Left renal cortex interstitium (tissue), 4 donors: ENCODE measurements at regions not wholly inside any gene's neighbourhood (a gene's known extent, or its start where the extent isn't known, plus 50 kb on each side); places are given as distances from the start of the nearest gene placed in this dataset.

Experiments used
- DNase-seq, 4 donors: peaks; one replicate each; pipeline ENCODE4 v3.0.0-alpha.2; 2013; ENCODE audit warnings: low read depth in 4 of 4, low spot score in 2 of 4, missing footprints in 1 of 4

DNA sequence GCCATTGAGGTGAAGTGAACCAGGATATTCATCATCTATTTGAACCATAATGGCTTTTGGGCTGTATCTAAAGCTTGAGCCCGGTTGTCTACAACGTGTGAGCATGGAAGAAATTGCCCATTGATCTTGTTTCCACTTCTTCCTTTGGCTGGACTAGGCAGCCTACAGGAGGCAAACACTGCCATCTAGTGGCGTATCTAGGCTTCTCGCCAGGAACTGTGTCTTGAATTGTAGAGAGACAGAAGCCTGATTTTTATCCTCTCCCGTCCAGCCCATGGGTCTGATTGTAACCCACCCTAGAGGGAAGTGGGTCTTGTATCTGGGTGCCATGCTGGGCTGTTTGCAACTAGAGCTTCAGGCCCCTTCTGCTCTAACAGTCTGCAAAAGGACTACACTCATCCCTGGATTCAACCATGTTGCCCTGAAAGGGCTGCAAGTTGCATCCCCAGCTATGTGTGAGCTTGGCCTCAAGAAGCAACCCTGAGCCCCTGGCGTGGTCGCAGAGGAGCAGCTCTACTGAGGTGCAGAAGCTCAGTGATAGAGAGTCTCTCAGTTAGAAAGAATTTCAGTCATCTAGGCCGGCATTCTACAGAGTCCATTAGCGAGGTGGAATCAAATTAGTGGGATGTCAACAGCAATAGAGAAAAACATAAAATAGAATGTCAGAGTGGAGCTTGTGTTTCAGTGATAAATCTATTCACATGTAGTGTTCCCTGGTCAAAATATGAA lies 170.2 kb upstream of the UMPS start:
- DNase-seq, result peak in 2 of 4 donors; percentile 56 to 59

GRCh38 chr3:124560666-124561215 lies 169.5 kb upstream of the UMPS start:
- DNase-seq, result no peak

DNA sequence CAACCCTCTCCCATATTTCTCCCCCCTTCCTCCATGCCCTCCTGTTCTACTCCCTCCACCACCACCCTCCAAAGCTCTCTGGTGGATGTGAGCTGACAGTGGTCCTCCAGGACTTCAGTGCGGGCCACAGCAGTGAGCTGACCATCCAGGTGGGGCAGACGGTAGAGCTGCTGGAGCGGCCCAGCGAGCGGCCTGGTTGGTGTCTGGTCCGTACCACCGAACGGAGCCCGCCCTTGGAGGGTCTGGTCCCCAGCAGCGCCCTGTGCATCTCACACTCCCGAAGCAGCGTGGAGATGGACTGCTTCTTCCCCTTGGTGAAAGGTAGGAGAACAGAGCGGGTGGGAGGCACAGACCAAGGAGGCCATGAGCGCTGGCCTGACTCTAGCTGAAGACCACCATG lies 167.5 kb upstream of the UMPS start:
- DNase-seq, result no peak

DNA sequence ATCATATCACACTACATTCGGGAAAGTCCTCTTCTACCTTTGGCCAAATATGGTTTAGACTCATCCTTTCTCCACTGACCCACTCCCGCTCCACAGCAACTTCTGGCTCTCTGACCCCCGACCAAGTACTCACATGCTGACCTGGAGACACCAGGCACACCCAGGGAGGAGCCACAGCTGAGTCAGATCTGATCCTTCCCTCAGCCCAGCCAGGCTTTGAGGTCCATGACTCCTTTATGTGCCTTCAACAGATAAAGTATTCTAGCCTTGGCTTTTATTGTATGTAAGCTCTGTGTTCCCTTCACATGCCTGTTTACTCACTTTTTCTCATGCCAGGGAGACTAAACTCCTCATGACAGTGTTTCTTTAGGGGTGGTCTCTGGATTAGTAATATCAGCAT lies 166.9 kb upstream of the UMPS start:
- DNase-seq, result no peak

DNA sequence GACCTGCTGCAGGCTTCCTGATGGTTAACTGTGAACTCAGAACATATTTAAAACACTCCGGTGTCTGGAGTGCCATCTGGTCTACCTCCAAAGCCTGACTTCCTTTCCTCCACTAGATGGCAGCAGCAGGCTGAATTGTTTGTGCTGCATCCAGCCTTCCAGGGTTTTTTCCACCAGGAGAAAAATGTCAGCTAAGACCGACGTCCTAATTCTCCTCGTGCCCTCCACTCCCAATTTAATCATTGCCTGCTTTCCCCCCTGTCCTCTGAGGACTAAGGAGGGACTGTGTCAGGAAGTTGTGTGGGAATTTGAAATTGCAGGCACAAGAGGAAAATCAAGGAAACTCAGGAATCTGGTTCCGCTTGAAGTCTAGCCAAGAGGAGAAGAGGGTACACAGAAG lies 165.2 kb upstream of the UMPS start:
- DNase-seq, result peak in 2 of 4 donors; percentile 72 to 83

DNA sequence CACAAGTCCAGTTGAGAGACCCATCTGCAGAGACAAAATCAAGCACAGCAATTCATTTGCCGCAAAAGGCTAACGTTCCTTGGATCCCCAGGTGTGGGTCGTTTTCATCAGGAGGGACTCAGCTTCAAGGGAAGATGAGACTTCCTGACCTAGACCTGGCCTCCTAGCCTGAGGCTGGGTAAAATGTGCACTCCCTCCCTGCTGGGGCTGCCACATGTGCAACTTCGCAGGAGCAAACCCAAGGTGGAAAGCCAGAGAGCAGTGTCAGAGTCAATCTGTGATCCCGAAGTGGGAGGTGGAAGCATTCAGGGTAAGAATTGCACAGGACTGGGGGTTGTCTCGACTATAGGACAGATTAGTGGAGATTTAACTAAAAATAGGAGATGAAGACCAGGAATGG lies 164.7 kb upstream of the UMPS start:
- DNase-seq, result no peak

DNA sequence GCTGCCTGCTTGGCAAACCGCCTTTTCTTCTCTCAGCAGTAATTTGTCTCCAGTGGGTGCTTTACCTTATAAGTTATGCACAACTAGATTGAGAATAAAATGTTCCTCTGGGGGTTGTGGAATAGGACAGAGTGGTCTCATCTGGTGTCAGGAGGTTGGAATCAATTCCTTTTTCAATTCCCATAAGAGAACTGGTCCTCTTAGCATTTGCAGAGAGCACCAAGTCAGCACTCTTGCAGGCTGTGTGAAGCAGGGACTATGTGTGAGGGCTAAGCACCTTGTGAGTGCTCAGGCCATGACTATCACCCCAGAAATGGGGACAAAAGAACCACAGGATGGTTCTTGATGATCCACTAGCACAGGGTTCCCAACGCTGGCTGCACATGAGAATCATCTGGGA lies 163.6 kb upstream of the UMPS start:
- DNase-seq, result no peak

GRCh38 chr3:124567179-124567578 lies 163.1 kb upstream of the UMPS start:
- no peak for DNase-seq

DNA sequence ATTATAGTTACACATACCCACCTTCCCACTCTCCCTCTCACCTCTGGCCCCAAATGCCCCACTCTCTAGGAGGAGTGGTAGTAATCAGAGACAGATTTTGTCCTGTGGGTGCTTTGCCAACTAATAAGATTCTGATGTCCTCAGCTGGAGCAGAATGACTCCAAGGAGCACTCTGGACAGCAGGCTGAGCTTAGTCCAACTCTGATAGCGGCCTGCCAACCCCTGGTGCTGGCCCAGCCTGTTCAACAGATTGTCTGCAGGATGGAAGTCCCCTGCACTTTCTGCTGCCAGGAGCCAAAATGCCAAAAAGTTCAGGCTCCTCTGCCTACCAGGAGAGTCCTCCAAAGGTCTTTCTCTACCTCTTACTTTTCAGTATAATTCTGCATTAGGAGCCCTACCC lies 160.5 kb upstream of the UMPS start:
- DNase-seq, result no peak

DNA sequence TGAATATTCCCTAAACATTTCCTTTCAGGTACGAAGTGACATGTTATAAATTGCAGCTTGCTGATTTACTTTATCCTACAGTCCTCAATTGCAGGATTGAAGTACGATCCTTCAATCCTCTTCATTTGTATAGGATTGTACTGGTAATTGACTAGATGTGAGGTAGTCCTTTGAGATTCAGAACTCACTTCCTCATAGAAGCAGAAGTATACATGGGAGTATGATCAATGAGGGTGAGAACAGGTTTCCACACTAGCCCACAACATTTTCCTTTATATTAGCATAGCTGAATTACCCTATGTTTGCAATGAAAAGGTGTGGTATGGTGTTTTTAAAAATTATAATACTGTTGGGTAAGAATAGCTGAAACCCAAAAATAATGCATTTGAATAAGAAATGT lies 160.0 kb upstream of the UMPS start:
- no peak for DNase-seq

GRCh38 chr3:124572851-124573405 lies 157.3 kb upstream of the UMPS start:
- no peak for DNase-seq

DNA sequence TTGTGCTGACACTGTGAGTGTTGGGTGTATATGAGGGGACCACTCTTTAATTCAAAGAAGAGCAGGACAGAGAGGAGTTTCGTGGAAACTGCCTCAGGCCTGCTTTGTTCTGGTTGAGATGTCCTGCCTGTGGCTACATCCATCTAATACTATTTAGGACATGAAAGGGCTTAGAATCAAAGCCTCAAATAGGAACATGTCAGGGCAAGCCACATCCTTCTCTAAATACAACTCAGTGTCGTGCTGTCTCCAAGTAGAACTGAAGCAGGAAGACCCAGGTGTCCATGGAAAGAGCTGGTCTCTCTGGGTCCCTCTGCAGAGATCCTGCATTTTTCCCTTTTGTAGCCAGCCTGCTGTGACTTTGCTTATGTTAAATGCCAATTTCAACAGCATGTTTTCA lies 156.2 kb upstream of the UMPS start:
- DNase-seq, result no peak

DNA sequence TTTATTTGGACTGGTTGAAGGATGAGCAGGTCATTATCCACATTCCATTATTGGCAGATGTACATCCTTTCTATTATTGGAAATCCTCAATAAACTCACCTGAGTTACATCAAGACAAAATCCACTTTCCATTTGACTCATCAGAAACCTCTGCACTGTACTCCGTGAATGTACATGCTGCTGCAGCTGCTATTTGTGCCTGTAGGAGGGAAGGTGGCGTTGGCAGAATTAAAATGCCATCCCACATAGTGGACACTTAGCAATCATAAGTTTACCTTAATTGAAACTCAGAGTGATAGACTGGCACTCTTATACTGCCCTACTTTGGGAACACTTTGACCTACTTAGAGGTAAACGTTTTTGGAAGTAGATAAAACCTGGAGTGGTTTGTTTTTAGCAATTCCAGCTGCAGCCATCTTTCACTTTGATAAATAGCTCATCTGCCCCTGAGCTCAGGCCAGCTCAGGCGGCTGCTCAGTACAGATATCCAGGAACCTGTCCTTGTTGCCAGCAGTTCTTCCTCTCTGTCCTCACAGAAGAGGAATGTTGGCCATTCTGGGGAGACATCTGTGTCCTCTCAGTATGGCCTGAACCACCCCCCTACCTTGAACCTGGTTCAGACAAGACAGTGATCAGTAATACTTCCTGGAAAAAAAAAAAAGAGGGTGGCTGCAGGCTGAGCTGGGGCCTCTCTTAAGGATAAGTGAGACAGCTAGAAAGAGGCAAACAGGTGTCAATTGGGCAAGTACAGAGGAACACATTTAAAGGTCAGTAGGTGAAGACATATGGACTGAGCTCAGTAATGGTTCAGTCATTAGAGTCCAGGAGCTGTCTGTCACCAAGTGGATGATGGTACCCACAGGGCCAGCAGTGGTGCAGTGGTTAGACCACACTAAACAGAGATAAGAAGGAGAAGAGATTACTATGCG lies 153.4 kb upstream of the UMPS start:
- no peak for DNase-seq

DNA sequence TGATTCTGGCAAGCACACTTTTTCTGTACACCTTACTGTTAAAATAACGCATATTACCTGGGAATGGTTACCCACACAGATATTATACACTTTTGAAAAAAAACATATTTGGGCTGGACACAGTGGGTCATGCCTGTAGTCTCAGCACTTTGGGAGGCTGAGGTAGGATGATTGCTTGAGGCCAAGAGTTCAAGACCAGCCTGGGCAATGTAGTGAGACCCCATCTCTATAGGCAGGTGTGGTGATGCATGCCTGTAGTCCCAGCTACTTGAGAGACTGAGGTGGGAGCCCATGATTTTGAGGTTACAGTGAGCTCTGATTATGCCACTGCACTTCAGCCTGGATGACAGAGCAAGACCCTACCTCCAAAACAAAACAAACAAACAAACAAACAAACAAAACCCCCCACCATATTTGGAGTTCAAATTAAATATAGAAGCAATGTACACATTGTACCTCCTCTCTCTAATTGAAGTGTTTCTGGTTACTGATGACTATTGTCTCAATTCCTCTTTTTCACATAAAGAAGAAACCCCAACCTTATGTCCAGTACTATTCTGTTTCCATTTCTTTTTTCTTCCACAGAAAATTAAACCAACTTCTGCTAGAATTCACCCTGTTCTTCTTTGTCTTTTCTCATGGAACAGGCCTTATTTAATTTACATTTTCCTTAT lies 152.6 kb upstream of the UMPS start:
- DNase-seq, result no peak

GRCh38 chr3:124579641-124580040 lies 150.6 kb upstream of the UMPS start:
- no peak for DNase-seq

DNA sequence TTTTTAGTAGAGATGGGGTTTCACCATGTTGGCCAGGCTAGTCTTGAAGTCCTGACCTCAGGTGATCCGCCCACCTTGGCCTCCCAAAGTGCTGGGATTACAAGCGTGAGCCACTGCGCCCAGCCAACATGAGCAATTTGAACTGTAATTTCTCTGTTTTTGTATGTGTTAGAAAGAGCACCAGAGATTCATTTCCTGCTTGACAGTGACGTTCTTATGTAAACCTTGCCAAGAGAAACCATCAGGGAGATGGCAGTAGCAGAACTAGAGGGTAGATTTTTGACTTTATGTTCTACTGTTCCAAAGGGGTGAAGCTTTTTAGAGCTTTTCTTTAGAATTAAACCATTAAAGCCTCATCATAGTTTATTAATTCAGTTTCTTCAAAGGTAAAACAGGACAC lies 148.1 kb upstream of the UMPS start:
- no peak for DNase-seq

GRCh38 chr3:124582621-124583395 lies 147.4 kb upstream of the UMPS start:
- DNase-seq, result no peak

DNA sequence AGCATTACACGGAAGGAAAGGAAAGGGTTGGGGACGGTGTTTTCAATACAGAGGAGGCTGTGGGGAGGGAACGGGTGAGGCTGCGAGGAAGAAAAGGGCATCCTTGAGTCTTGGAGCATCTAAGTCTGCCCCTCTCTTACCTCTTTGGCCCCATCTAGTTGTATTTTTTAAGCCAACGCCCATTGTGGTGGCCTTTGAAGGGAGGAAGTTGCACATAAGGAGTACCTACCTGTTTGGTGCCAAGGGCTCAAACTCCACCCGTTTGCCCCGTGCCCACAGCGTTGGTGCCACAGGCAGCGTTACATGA lies 146.1 kb upstream of the UMPS start:
- DNase-seq, result no peak

DNA sequence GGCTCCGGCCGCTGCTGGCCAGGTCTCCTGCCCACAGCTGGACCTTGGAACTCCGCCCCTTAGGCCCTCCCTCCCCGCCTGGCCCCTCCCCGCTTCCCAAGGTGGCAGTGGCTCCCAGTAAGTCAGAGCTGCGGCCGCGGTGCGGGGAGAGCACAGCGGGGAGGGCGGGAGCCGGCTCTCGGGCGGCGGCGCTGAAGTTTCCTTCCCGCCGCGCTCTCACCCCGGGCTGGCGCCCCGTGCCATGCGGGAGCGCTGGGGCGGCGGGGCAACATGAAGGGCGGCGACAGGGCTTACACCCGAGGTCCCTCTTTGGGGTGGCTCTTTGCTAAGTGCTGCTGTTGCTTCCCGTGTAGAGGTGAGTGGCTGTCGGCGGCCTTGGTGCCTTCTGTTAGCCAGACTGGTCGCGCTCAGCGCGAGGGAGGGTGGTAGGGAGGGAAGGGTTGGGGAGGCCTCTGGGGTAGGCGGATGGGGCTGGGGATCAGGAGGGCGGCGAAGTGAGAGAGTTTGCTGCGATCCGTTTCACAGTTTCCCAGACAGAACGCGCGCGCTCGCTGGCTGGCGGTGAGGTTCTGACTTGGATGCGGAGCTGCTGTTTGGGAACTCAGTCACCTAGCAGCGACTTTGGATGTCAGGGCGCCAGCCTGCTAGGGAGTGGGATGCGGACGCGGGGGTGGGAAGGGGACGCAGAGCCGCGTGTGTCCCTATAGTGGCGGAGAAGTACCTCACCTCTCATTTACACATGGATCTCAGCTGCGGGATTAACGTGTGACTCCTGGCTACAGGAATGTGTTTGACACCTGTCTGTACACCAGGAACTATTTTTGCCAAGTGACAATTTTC lies 145.5 kb upstream of the UMPS start:
- DNase-seq, result no peak
